H9 (cell line): ENCODE measurements at regions not wholly inside any gene's neighbourhood (a gene's known extent, or its start where the extent isn't known, plus 50 kb on each side); places are given as distances from the start of the nearest gene placed in this dataset.

Experiments
- DNase-seq: peaks from one replicate; pipeline ENCODE4 v3.0.0-alpha.2; 2017
- H2AFZ ChIP-seq: one replicate; pipeline ENCODE4 v1.6.1; 2013; ENCODE audit warnings: mild to moderate bottlenecking, low read length, control low read depth, moderate library complexity
- H2AK5ac ChIP-seq: 2 replicates; pipeline ENCODE4 v1.6.1; 2013; ENCODE audit warnings: low read length, control low read depth, mixed read lengths; ENCODE audit not compliant: insufficient read length
- H2BK120ac ChIP-seq: one replicate; pipeline ENCODE4 v1.6.1; 2013; ENCODE audit warnings: low read depth, mild to moderate bottlenecking, low read length, control low read depth, inconsistent platforms; ENCODE audit not compliant: poor library complexity, severe bottlenecking
- H2BK12ac ChIP-seq: 2 replicates; pipeline ENCODE4 v1.6.1; 2013; ENCODE audit warnings: low read length, control low read depth, mixed read lengths, low read depth; ENCODE audit not compliant: insufficient read length
- H2BK15ac ChIP-seq: 2 replicates; pipeline ENCODE4 v1.6.1; 2013; ENCODE audit warnings: low read depth, low read length, control low read depth
- H2BK20ac ChIP-seq: one replicate; pipeline ENCODE4 v1.6.1; 2013; ENCODE audit warnings: low read depth, mild to moderate bottlenecking, low read length, control low read depth, inconsistent platforms; ENCODE audit not compliant: poor library complexity, severe bottlenecking
- H2BK5ac ChIP-seq: 2 replicates; pipeline ENCODE4 v1.6.1; 2013; ENCODE audit warnings: low read length, control low read depth, mixed read lengths; ENCODE audit not compliant: insufficient read length
- H3K14ac ChIP-seq: 2 replicates; pipeline ENCODE4 v1.6.1; 2013; ENCODE audit warnings: low read length, control low read depth; ENCODE audit not compliant: insufficient read depth
- H3K18ac ChIP-seq: 2 replicates; pipeline ENCODE4 v1.6.1; 2013; ENCODE audit warnings: low read depth, mild to moderate bottlenecking, mixed read lengths, low read length, control low read depth; ENCODE audit not compliant: insufficient read length
- H3K23ac ChIP-seq: 2 replicates; pipeline ENCODE4 v1.6.1; 2013; ENCODE audit warnings: low read length, control low read depth, mixed read lengths, low read depth; ENCODE audit not compliant: insufficient read length
- H3K23me2 ChIP-seq: 2 replicates; pipeline ENCODE4 v1.6.1; 2013; ENCODE audit warnings: low read depth, mild to moderate bottlenecking, mixed read lengths, low read length, control low read depth; ENCODE audit not compliant: insufficient read length, poor library complexity, severe bottlenecking
- H3K27ac ChIP-seq: 2 replicates; pipeline ENCODE4 v1.5.1; 2013; ENCODE audit warnings: low read length, control low read depth, mixed read lengths, low read depth; ENCODE audit not compliant: insufficient read length
- H3K27me3 ChIP-seq: 2 replicates; pipeline ENCODE4 v1.6.1; 2013; ENCODE audit warnings: low read length, control low read depth, inconsistent platforms; ENCODE audit not compliant: insufficient read depth
- H3K4ac ChIP-seq: 2 replicates; pipeline ENCODE4 v1.6.1; 2013; ENCODE audit warnings: low read depth, mild to moderate bottlenecking, control low read depth, inconsistent platforms, low read length, moderate library complexity
- H3K4me1 ChIP-seq: 2 replicates; pipeline ENCODE4 v1.6.1; 2013; ENCODE audit warnings: low read length, control low read depth, inconsistent platforms; ENCODE audit not compliant: insufficient read depth
- H3K4me2 ChIP-seq: 2 replicates; pipeline ENCODE4 v1.6.1; 2013; ENCODE audit warnings: low read length, control low read depth, mixed read lengths; ENCODE audit not compliant: insufficient read length, insufficient read depth
- H3K56ac ChIP-seq: 2 replicates; pipeline ENCODE4 v1.6.1; 2013; ENCODE audit warnings: low read depth, mild to moderate bottlenecking, mixed read lengths, low read length, control low read depth; ENCODE audit not compliant: insufficient read length
- H3K79me1 ChIP-seq: 2 replicates; pipeline ENCODE4 v1.6.1; 2013; ENCODE audit warnings: low read depth, mild to moderate bottlenecking, moderate library complexity, low read length, control low read depth, inconsistent platforms; ENCODE audit not compliant: insufficient read depth, poor library complexity, severe bottlenecking
- H3K79me2 ChIP-seq: 2 replicates; pipeline ENCODE4 v1.6.1; 2013; ENCODE audit warnings: low read length, control low read depth, inconsistent platforms; ENCODE audit not compliant: insufficient read depth
- H3K9ac ChIP-seq: 2 replicates; pipeline ENCODE4 v1.6.1; 2013; ENCODE audit warnings: low read length, control low read depth, mixed read lengths; ENCODE audit not compliant: insufficient read length; ENCODE audit errors: extremely low read depth
- H3K9me3 ChIP-seq: one replicate; pipeline ENCODE4 v1.6.1; 2013; ENCODE audit warnings: low read depth, low read length, inconsistent platforms; ENCODE audit not compliant: control insufficient read depth
- H3T11ph ChIP-seq: one replicate; pipeline ENCODE4 v1.6.1; 2013; ENCODE audit warnings: mild to moderate bottlenecking, low read length, control low read depth, inconsistent platforms
- H4K20me1 ChIP-seq: one replicate; pipeline ENCODE4 v1.6.1; 2013; ENCODE audit not compliant: control insufficient read depth, insufficient read length, insufficient read depth
- H4K5ac ChIP-seq: 2 replicates; pipeline ENCODE4 v1.6.1; 2013; ENCODE audit warnings: low read depth, mild to moderate bottlenecking, mixed read lengths, low read length, control low read depth; ENCODE audit not compliant: insufficient read length
- H4K8ac ChIP-seq: replicated peaks from 2 replicates; pipeline ENCODE4 v1.6.1; 2013; ENCODE audit warnings: low read length, control low read depth, mixed read lengths, low read depth; ENCODE audit not compliant: insufficient read length
- H4K91ac ChIP-seq: 2 replicates; pipeline ENCODE4 v1.6.1; 2013; ENCODE audit warnings: low read depth, mild to moderate bottlenecking, moderate library complexity, mixed read lengths, low read length, control low read depth; ENCODE audit not compliant: insufficient read length
- H3K27ac Mint-ChIP-seq, 3 experiments: 2 replicates in 2 of 3; 3 replicates in 1 of 3; pipeline ENCODE4 v1.8.0; 2020 to 2021; ENCODE audit warnings: mixed read lengths in 3 of 3, mild to moderate bottlenecking in 1 of 3, moderate library complexity in 1 of 3
- H3K27me3 Mint-ChIP-seq: 2 replicates; pipeline ENCODE4 v1.8.0; 2021; ENCODE audit warnings: low read depth, mild to moderate bottlenecking, moderate library complexity, mixed read lengths
- H3K36me3 Mint-ChIP-seq, 3 experiments: 2 replicates in 2 of 3; 3 replicates in 1 of 3; pipeline ENCODE4 v1.8.0; 2020 to 2021; ENCODE audit warnings: low read depth in 3 of 3, mixed read lengths in 3 of 3; ENCODE audit not compliant: insufficient read depth in 1 of 3
- H3K4me1 Mint-ChIP-seq, 2 experiments: 2 replicates each; pipeline ENCODE4 v1.8.0; 2020; ENCODE audit warnings: mixed read lengths in 2 of 2
- H3K4me3 Mint-ChIP-seq, 2 experiments: 2 replicates in 1 of 2; 3 replicates in 1 of 2; pipeline ENCODE4 v1.8.0; 2020 to 2021; ENCODE audit warnings: mild to moderate bottlenecking in 2 of 2, mixed read lengths in 2 of 2, moderate library complexity in 1 of 2
- H3K9me3 Mint-ChIP-seq, 2 experiments: 2 replicates in 1 of 2; 3 replicates in 1 of 2; pipeline ENCODE4 v1.8.0; 2020; ENCODE audit warnings: mild to moderate bottlenecking in 2 of 2, mixed read lengths in 2 of 2, moderate library complexity in 1 of 2
- CTCF ChIP-seq: fragments of 200-600 bp; sonication (generic); conservative IDR thresholded peaks from 3 replicates; pipeline ENCODE4 v1.8.0; 2021; ENCODE audit warnings: antibody characterized with exemption, mild to moderate bottlenecking
- WGBS: extraction: QIAGEN DNeasy Blood & Tissue Kit; methylation state at CpG from one replicate; pipeline ENCODE4 v1.1.7; 2013; ENCODE audit warnings: missing lambda C conversion rate, low lambda C conversion rate, mixed read lengths; ENCODE audit not compliant: insufficient read length; ENCODE audit errors: extremely low coverage; 5-methylcytosine and 5-hydroxymethylcytosine counted together

GRCh38 chr10:58955615-58956014, 220.8 kb upstream of the PHYHIPL start:
- no peak overlapping the region for H3K4me2 ChIP-seq
- no peaks in the 10 kb centered on the region for H4K20me1 ChIP-seq
- H2BK120ac ChIP-seq = no peak overlapping the region
- no peaks in the 10 kb centered on the region for H3K9me3 Mint-ChIP-seq
- no peaks in the 10 kb centered on the region for H3K4me1 ChIP-seq
- no peak overlapping the region for H2BK12ac ChIP-seq
- H3K23me2 ChIP-seq = no peaks in the 10 kb centered on the region
- H3K9me3 ChIP-seq = no peaks in the 10 kb centered on the region
- no peak overlapping the region for H3K23ac ChIP-seq
- no peak overlapping the region for H2AK5ac ChIP-seq
- H3T11ph ChIP-seq = no peak overlapping the region
- H3K27ac Mint-ChIP-seq = no peak overlapping the region
- no peaks in the 10 kb centered on the region for H3K36me3 Mint-ChIP-seq
- H3K79me1 ChIP-seq = no peaks in the 10 kb centered on the region
- no peak overlapping the region for H2BK5ac ChIP-seq
- no peak overlapping the region for H4K5ac ChIP-seq
- no peak overlapping the region for H3K4ac ChIP-seq
- no peak overlapping the region for H2BK15ac ChIP-seq
- H3K27me3 Mint-ChIP-seq = peaks cover 70% of the 10 kb centered on the region
- H4K91ac ChIP-seq = no peak overlapping the region
- no peak overlapping the region for H2AFZ ChIP-seq
- no peaks in the 10 kb centered on the region for H3K79me2 ChIP-seq
- no peaks in the 10 kb centered on the region for H3K27me3 ChIP-seq
- no peak overlapping the region for H2BK20ac ChIP-seq
- no peak overlapping the region for H3K27ac ChIP-seq
- H3K4me3 Mint-ChIP-seq = no peak overlapping the region
- WGBS = no CpG with 5 or more reads among the region's 1 CpG
- H4K8ac ChIP-seq = no peak overlapping the region
- no peak overlapping the region for H3K18ac ChIP-seq
- no peak overlapping the region for H3K9ac ChIP-seq
- H3K4me1 Mint-ChIP-seq = no peaks in the 10 kb centered on the region
- no peak overlapping the region for H3K56ac ChIP-seq
- TF ChIP-seq CTCF = no peak
- no peak for DNase-seq
- H3K14ac ChIP-seq = no peak overlapping the region
